CD4-positive, alpha-beta memory T cell (primary cell): ENCODE measurements at regions not wholly inside any gene's neighbourhood (a gene's known extent, or its start where the extent isn't known, plus 50 kb on each side); places are given as distances from the start of the nearest gene placed in this dataset.

ENCODE experiments used
- CTCF ChIA-PET: fragments of 350-600 bp; sonication (Branson Sonifier 250); formaldehyde crosslinking; loops from one replicate; lab custom pipeline; 2021; ENCODE audit warnings: inconsistent platforms; ENCODE audit not compliant: partially characterized antibody; lab: Charles Lee
- POLR2A ChIA-PET: fragments of 350-600 bp; sonication (Branson Sonifier 250); formaldehyde crosslinking; loops from one replicate; lab custom pipeline; 2021; ENCODE audit not compliant: partially characterized antibody; lab: Charles Lee
- DNase-seq, 5 donors: peaks; one replicate each; pipeline versions ENCODE4 v3.0.0 to v3.0.0-alpha.2; 2020 to 2022; ENCODE audit warnings: mixed read lengths in 1 of 5
- H3K27ac ChIP-seq: one replicate; pipeline ENCODE4 v1.7.0; 2013; ENCODE audit warnings: low read depth, low read length
- H3K27me3 ChIP-seq: 2 replicates; pipeline ENCODE4 v1.7.0; 2013; ENCODE audit warnings: mild to moderate bottlenecking, low read length, moderate library complexity; ENCODE audit not compliant: insufficient read depth
- H3K36me3 ChIP-seq: 2 replicates; pipeline ENCODE4 v1.7.0; 2013; ENCODE audit warnings: mild to moderate bottlenecking, low read length, moderate library complexity; ENCODE audit not compliant: insufficient read depth
- H3K4me1 ChIP-seq: 2 replicates; pipeline ENCODE4 v1.7.0; 2013; ENCODE audit warnings: mild to moderate bottlenecking, low read length, moderate library complexity; ENCODE audit not compliant: insufficient read depth
- H3K4me3 ChIP-seq, 2 donors: one replicate each; pipeline ENCODE4 v1.7.0; 2013; ENCODE audit warnings: low read length in 2 of 2, mild to moderate bottlenecking in 1 of 2
- H3K9me3 ChIP-seq, 2 donors: one replicate each; pipeline ENCODE4 v1.7.0; 2013; ENCODE audit warnings: low read length in 2 of 2, control low read depth in 1 of 2; ENCODE audit not compliant: control insufficient read depth in 1 of 2
- H3K27ac Mint-ChIP-seq, 7 donors: one replicate each; pipeline ENCODE4 v1.8.0; 2020 to 2021; ENCODE audit warnings: mixed read lengths in 7 of 7, mild to moderate bottlenecking in 6 of 7, inconsistent platforms in 3 of 7, moderate library complexity in 3 of 7
- H3K27me3 Mint-ChIP-seq, 2 donors: one replicate each; pipeline ENCODE4 v1.8.0; 2020 to 2021; ENCODE audit warnings: mixed read lengths in 2 of 2
- H3K36me3 Mint-ChIP-seq, 2 donors: one replicate each; pipeline ENCODE4 v1.8.0; 2020 to 2021; ENCODE audit warnings: mixed read lengths in 2 of 2, inconsistent platforms in 1 of 2, mild to moderate bottlenecking in 1 of 2
- H3K4me1 Mint-ChIP-seq, 4 donors: one replicate each; pipeline ENCODE4 v1.8.0; 2020 to 2021; ENCODE audit warnings: mixed read lengths in 4 of 4, mild to moderate bottlenecking in 1 of 4
- H3K4me3 Mint-ChIP-seq, 8 donors: one replicate each; pipeline ENCODE4 v1.8.0; 2020 to 2021; ENCODE audit warnings: mixed read lengths in 8 of 8, mild to moderate bottlenecking in 7 of 8, moderate library complexity in 6 of 8, inconsistent platforms in 3 of 8
- H3K9me3 Mint-ChIP-seq, 8 donors: one replicate each; pipeline ENCODE4 v1.8.0; 2020 to 2021; ENCODE audit warnings: mixed read lengths in 8 of 8, mild to moderate bottlenecking in 5 of 8, inconsistent platforms in 3 of 8, moderate library complexity in 1 of 8
- intact Hi-C: fragments of 100-400 bp; cut with micrococcal nuclease; formaldehyde crosslinking; loops from one replicate; pipeline ENCODE4 v1.15.1; 2023

GRCh38 chr9:106643211-106643930 lies 219.6 kb upstream of the ZNF462 start:
- DNase-seq, result no peak
- no peak overlapping the region for H3K4me3 ChIP-seq
- Mint-ChIP-seq H3K27me3 (no peaks in the 10 kb centered on the region), H3K4me1 (no peaks in the 10 kb centered on the region), H3K27ac (no peak overlapping the region), H3K9me3 (peaks cover 3 to 19% (median 9%) of the 10 kb centered on the region in 8 donors), H3K4me3 (no peak overlapping the region), H3K36me3 (no peaks in the 10 kb centered on the region)
- no peaks in the 10 kb centered on the region for H3K4me1 ChIP-seq
- POLR2A ChIA-PET, result no interaction called here
- H3K36me3 ChIP-seq, result no peaks in the 10 kb centered on the region
- no peaks in the 10 kb centered on the region for H3K9me3 ChIP-seq
- CTCF ChIA-PET, result no interaction called here
- intact Hi-C loops, result no loop called here
- H3K27me3 ChIP-seq, result no peaks in the 10 kb centered on the region
- no peak overlapping the region for H3K27ac ChIP-seq

GRCh38 chr9:106644661-106645060 lies 218.3 kb upstream of the ZNF462 start:
- H3K36me3 ChIP-seq, result no peaks in the 10 kb centered on the region
- no peak for DNase-seq
- no peaks in the 10 kb centered on the region for H3K27me3 ChIP-seq
- H3K27ac ChIP-seq, result no peak overlapping the region
- ChIA-PET CTCF (no interaction called here), POLR2A (no interaction called here)
- H3K4me3 ChIP-seq, result no peak overlapping the region
- no peaks in the 10 kb centered on the region for H3K27me3 Mint-ChIP-seq
- H3K36me3 Mint-ChIP-seq, result no peaks in the 10 kb centered on the region
- peaks cover 3 to 24% (median 9%) of the 10 kb centered on the region in 8 donors for H3K9me3 Mint-ChIP-seq
- intact Hi-C loops, result no loop called here
- no peak overlapping the region for H3K4me3 Mint-ChIP-seq
- no peaks in the 10 kb centered on the region for H3K4me1 ChIP-seq
- H3K4me1 Mint-ChIP-seq, result no peaks in the 10 kb centered on the region
- H3K27ac Mint-ChIP-seq, result peak overlapping the region in 1 of 7 donors; percentile 1
- H3K9me3 ChIP-seq, result no peaks in the 10 kb centered on the region

- Mint-ChIP-seq H3K4me3 (no peak overlapping the region), H3K9me3 (peaks cover 1 to 20% (median 5%) of the 10 kb centered on the region in 8 donors), H3K27ac (no peak overlapping the region), H3K27me3 (no peaks in the 10 kb centered on the region), H3K4me1 (no peaks in the 10 kb centered on the region), H3K36me3 (no peaks in the 10 kb centered on the region)
- no peak overlapping the region for H3K4me3 ChIP-seq
- no peaks in the 10 kb centered on the region for H3K4me1 ChIP-seq
- no peaks in the 10 kb centered on the region for H3K36me3 ChIP-seq
- no peak overlapping the region for H3K27ac ChIP-seq
- H3K27me3 ChIP-seq, result no peaks in the 10 kb centered on the region
- intact Hi-C loops, result no loop called here
- no peaks in the 10 kb centered on the region for H3K9me3 ChIP-seq
- CTCF ChIA-PET, result no interaction called here
- DNase-seq, result no peak
- POLR2A ChIA-PET, result no interaction called here
Observed at GRCh38 chr9:106648799-106649198, 214.2 kb upstream of the ZNF462 start.

- Histone ChIP-seq H3K27ac (no peak overlapping the region), H3K9me3 (no peaks in the 10 kb centered on the region), H3K4me1 (no peaks in the 10 kb centered on the region), H3K36me3 (no peaks in the 10 kb centered on the region), H3K4me3 (no peak overlapping the region), H3K27me3 (no peaks in the 10 kb centered on the region)
- CTCF ChIA-PET, result no interaction called here
- POLR2A ChIA-PET, result no interaction called here
- Mint-ChIP-seq H3K36me3 (no peaks in the 10 kb centered on the region), H3K27ac (no peak overlapping the region), H3K27me3 (no peaks in the 10 kb centered on the region), H3K4me3 (no peak overlapping the region), H3K4me1 (peaks cover 0 to 2% (median 0%) of the 10 kb centered on the region in 4 donors), H3K9me3 (peaks cover 1 to 27% (median 5%) of the 10 kb centered on the region in 8 donors)
- intact Hi-C loops, result no loop called here
- no peak for DNase-seq
Observed at GRCh38 chr9:106649664-106650063, 213.3 kb upstream of the ZNF462 start.

- no peak for DNase-seq
- Mint-ChIP-seq H3K4me1 (peaks cover 0 to 2% (median 0%) of the 10 kb centered on the region in 4 donors), H3K9me3 (peaks cover 0 to 31% (median 6%) of the 10 kb centered on the region in 8 donors), H3K36me3 (no peaks in the 10 kb centered on the region), H3K4me3 (no peak overlapping the region), H3K27me3 (no peaks in the 10 kb centered on the region), H3K27ac (no peak overlapping the region)
- intact Hi-C loops, result no loop called here
- ChIA-PET CTCF (no interaction called here), POLR2A (no interaction called here)
- Histone ChIP-seq H3K4me3 (no peak overlapping the region), H3K27me3 (no peaks in the 10 kb centered on the region), H3K27ac (no peak overlapping the region), H3K36me3 (no peaks in the 10 kb centered on the region), H3K4me1 (no peaks in the 10 kb centered on the region), H3K9me3 (no peaks in the 10 kb centered on the region)
Observed at GRCh38 chr9:106653213-106653612, 209.8 kb upstream of the ZNF462 start.

- Histone ChIP-seq H3K4me1 (no peaks in the 10 kb centered on the region), H3K27ac (no peak overlapping the region), H3K9me3 (no peaks in the 10 kb centered on the region), H3K36me3 (no peaks in the 10 kb centered on the region), H3K27me3 (no peaks in the 10 kb centered on the region), H3K4me3 (no peak overlapping the region)
- no peak for DNase-seq
- Mint-ChIP-seq H3K4me3 (no peak overlapping the region), H3K36me3 (no peaks in the 10 kb centered on the region), H3K27ac (no peak overlapping the region), H3K9me3 (peaks cover 0 to 27% (median 11%) of the 10 kb centered on the region in 8 donors), H3K27me3 (no peaks in the 10 kb centered on the region), H3K4me1 (peaks cover 0 to 2% (median 0%) of the 10 kb centered on the region in 4 donors)
- intact Hi-C loops, result no loop called here
- ChIA-PET CTCF (no interaction called here), POLR2A (no interaction called here)
Observed at GRCh38 chr9:106655966-106656365, 207.0 kb upstream of the ZNF462 start.

GRCh38 chr9:106657926-106658325 lies 205.0 kb upstream of the ZNF462 start:
- Mint-ChIP-seq H3K27ac (no peak overlapping the region), H3K4me3 (no peak overlapping the region), H3K4me1 (peaks cover 0 to 2% (median 0%) of the 10 kb centered on the region in 4 donors), H3K27me3 (no peaks in the 10 kb centered on the region), H3K9me3 (peaks cover 0 to 27% (median 12%) of the 10 kb centered on the region in 8 donors), H3K36me3 (no peaks in the 10 kb centered on the region)
- H3K9me3 ChIP-seq, result no peaks in the 10 kb centered on the region
- no peak overlapping the region for H3K4me3 ChIP-seq
- no peaks in the 10 kb centered on the region for H3K36me3 ChIP-seq
- DNase-seq, result no peak
- H3K27me3 ChIP-seq, result no peaks in the 10 kb centered on the region
- ChIA-PET POLR2A (no interaction called here), CTCF (no interaction called here)
- no peaks in the 10 kb centered on the region for H3K4me1 ChIP-seq
- intact Hi-C loops, result no loop called here
- H3K27ac ChIP-seq, result no peak overlapping the region
